ENCODE measurements at regions not wholly inside any gene's neighbourhood (a gene's known extent, or its start where the extent isn't known, plus 50 kb on each side); places are given as distances from the start of the nearest gene placed in this dataset.
"Not testable (repeated sequence)": the region's sequence is repeated elsewhere in the genome, so short reads cannot be mapped to it uniquely, and the experiment has no call there.

GRCh38 chr5:173498739-173499470 is 117.5 kb downstream of the BOD1 start:
- ATAC-seq: peak; percentile 60
- no peak for DNase-seq (ENCODE audit: low spot score)
- intact Hi-C loops (cut with DNase I): loop anchor here (10.0 kb wide), 1 partner anchor 204 kb away; no protein-coding TSS in a partner anchor

GRCh38 chr5:173498286-173498685 is 118.2 kb downstream of the BOD1 start:
- ATAC-seq: peak; percentile 35
- intact Hi-C loops (cut with DNase I): loop anchor here (10.0 kb wide), 1 partner anchor 203 kb away; no protein-coding TSS in a partner anchor
- DNase-seq (ENCODE audit: low spot score): no peak

- ATAC-seq: no peak
- intact Hi-C loops (cut with DNase I): loop anchor here (10.0 kb wide), 1 partner anchor 203 kb away; no protein-coding TSS in a partner anchor
- no peak for DNase-seq (ENCODE audit: low spot score)
Measured at GRCh38 chr5:173497685-173498084, 118.8 kb downstream of the BOD1 start.

- DNase-seq (ENCODE audit: low spot score): no peak
- intact Hi-C loops (cut with DNase I): loop anchor here (10.0 kb wide), 1 partner anchor 202 kb away; no protein-coding TSS in a partner anchor
- ATAC-seq: no peak
Measured at GRCh38 chr5:173496883-173497255, 119.6 kb downstream of the BOD1 start.

DNA sequence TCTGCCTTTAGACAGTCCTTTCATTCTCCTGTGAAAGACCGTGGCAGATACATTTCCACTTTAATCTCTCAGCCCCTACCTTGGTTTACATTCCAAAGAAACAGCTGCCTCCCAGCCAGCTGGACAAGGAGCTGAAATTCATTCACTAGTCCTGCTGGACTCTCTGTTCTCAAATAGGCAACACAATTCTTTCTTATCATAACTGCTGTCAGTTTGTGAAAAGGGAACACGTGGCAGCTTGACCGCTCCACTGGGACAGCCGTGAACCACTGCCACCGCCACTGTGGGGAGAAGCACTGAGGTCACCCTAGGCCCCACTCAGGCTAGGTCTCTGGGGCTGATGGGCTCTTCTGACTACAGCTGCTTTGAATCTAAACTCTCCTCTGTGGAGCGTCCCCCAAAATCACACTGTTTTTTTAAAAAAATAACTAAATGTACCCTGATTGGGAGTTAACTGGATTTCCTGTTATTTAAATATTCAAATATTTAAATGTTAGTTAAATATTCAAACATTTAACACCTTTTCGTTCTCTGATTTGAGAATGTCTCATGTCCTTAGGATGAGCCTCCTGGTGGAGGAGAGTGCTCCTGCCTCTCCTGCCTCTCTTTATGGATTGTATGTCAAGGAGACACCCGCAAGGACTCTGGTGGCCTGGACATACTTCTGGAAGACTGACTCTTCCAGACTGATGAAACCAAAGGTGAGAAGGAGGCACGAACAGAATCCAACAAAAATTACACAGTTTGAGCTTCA is 120.1 kb downstream of the BOD1 start:
- intact Hi-C loops (cut with DNase I): loop anchor here (10.0 kb wide), 1 partner anchor 202 kb away; no protein-coding TSS in a partner anchor
- ATAC-seq (no peak), DNase-seq (ENCODE audit: low spot score) (no peak)

- ATAC-seq: peak; percentile 72
- no peak for DNase-seq (ENCODE audit: low spot score)
- intact Hi-C loops (cut with DNase I): loop anchor here (10.0 kb wide), 1 partner anchor 201 kb away; no protein-coding TSS in a partner anchor
Measured at GRCh38 chr5:173495225-173495904, 121.1 kb downstream of the BOD1 start.

GRCh38 chr5:173494446-173494845 is 122.0 kb downstream of the BOD1 start:
- no peak for DNase-seq (ENCODE audit: low spot score)
- ATAC-seq: peak; percentile 38
- intact Hi-C loops (cut with DNase I): loop anchor here (10.0 kb wide), 1 partner anchor 200 kb away; no protein-coding TSS in a partner anchor

DNA sequence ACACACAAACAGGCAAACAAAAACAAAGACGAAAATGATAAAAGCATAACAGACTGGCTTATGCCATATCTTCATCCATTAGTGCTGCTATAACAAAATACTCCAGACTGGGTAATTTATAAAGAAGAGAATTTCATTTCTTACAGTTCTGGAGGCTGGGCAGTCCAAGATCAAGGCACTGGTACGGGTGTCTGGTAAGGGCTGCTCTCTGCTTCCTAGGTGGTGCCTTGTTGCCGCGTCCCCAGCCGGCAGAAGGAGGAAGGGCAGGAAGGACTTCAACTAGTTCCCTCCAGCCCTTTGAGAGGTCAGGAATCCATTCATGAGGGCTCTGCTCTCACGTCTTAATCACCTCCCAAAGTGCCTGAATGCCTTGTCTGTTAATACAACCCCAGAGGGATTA is 122.6 kb downstream of the BOD1 start:
- ATAC-seq: no peak
- DNase-seq (ENCODE audit: low spot score): no peak
- intact Hi-C loops (cut with DNase I): loop anchor here (10.0 kb wide), 1 partner anchor 199 kb away; no protein-coding TSS in a partner anchor

DNA sequence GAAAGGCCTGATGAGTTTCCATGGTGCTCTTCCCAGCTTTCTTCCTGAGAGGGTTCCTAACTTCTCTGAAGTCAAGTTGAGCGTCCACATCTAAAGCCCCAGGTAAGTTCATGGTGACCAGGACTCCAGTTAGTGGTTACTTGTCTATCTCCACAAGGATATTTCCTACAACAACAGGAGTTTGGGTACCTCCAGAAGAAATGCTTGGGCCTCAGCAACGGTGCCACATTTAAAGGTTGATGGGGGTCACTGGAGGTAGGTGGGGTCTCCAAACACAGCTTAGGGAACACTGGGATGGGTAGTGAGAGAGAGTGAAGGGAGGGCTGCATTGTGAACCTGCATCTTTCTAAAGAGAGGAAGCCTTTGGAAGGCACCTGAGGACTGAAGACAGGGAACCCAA is 123.4 kb downstream of the BOD1 start:
- intact Hi-C loops (cut with DNase I): loop anchor here (10.0 kb wide), 1 partner anchor 198 kb away; no protein-coding TSS in a partner anchor

DNA sequence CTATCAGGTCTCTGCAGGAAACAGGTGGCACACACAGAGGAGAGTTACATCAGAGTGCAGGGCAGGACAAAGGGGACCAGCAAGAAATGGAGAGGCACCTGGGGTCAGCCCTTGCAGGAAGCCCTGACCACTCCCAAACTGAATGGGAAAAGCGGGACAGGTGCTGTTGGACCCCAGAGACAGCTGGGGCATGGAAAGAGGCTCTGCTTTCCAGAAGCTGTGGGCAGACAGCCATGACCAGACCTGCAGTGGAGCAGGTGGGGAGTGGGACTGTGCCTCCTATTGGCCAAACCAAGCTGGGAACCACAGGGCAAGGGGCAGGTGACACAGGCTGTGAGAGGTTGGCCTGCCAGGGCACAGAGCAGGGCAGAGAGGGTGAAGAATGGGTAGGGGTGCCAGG is 125.8 kb downstream of the BOD1 start:
- ATAC-seq (no peak), DNase-seq (ENCODE audit: low spot score) (no peak)
- intact Hi-C loops (cut with DNase I): loop anchor here (10.0 kb wide), 1 partner anchor 196 kb away; no protein-coding TSS in a partner anchor

More for the DNA sequence above, 123.4 kb downstream of the BOD1 start:
- DNase-seq (ENCODE audit: low spot score) (no peak), ATAC-seq (no peak)

- ATAC-seq: no peak
- intact Hi-C loops (cut with DNase I): no loop called here
Measured at GRCh38 chr5:173488144-173488543, 128.3 kb downstream of the BOD1 start.

DNA sequence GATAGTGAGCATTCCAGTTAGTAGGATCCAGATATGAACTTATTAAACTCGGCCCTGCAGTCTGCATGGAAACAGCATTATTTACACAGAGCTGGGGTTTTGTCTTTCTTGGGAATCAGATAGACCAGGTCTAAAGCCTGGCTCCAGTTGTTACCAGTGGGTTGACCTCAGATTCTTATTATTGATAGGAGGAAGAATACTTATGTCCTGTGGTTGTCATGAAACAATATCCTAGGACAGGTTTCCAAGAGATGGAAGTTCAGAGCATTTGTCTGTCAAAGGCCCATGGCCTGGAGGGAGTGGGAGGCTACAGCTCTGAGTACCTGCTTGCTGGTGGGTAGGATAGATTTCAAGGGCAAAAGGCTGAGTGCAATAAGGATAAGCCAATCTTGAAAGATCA is 129.2 kb downstream of the BOD1 start:
- ATAC-seq (no peak), DNase-seq (ENCODE audit: low spot score) (no peak)
- intact Hi-C loops (cut with DNase I): no loop called here

More at GRCh38 chr5:173488144-173488543, 128.3 kb downstream of the BOD1 start:
- DNase-seq (ENCODE audit: low spot score): no peak

- intact Hi-C loops (cut with DNase I): no loop called here
- no peak for DNase-seq (ENCODE audit: low spot score)
- ATAC-seq: no peak
Measured at GRCh38 chr5:173486355-173487225, 129.9 kb downstream of the BOD1 start.

DNA sequence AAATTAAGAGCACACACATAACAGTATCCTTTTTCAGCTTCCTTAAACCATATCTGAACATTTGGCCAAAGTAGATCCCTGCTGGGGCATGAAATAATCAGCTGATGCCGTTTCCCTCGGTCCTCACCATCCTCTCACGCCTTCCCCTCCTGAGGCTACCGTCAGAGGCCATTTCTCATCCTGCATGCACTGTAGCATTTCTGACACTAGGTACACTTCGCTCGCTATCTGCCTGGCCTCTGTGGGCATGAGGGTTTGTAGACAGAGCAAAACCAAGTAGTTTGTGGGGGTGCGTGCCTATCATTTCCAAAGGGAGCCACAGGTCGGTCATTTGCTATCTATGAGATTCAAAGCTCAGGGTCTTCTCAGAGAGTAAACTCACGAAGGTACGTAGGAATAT is 131.9 kb downstream of the BOD1 start:
- DNase-seq (ENCODE audit: low spot score) (no peak), ATAC-seq (no peak)
- intact Hi-C loops (cut with DNase I): no loop called here

- ATAC-seq; DNase-seq (ENCODE audit: low spot score); intact Hi-C loops (cut with DNase I): not testable (repeated sequence)
Measured at GRCh38 chr5:173483599-173483998, 132.9 kb downstream of the BOD1 start.

DNA sequence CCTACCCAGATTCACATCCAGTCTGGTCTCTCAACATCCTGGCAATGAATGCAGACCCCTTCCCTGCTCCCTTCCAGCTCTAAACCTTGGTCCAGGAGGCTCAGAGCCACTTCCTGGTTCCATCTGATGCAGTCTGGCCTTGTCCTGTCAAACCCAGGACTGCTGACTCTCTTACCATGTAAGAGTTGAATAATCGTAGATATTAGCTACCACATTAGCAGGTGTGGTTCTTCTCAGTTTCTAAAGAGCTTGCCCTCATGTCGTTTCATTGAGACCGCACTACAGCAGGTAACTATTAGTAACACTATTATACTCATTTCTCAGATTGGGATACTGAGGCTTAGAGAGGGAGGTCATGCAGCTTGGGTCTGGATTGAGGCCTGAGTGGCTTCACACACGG is 133.3 kb downstream of the BOD1 start:
- intact Hi-C loops (cut with DNase I): no loop called here
- ATAC-seq (no peak), DNase-seq (ENCODE audit: low spot score) (no peak)

DNA sequence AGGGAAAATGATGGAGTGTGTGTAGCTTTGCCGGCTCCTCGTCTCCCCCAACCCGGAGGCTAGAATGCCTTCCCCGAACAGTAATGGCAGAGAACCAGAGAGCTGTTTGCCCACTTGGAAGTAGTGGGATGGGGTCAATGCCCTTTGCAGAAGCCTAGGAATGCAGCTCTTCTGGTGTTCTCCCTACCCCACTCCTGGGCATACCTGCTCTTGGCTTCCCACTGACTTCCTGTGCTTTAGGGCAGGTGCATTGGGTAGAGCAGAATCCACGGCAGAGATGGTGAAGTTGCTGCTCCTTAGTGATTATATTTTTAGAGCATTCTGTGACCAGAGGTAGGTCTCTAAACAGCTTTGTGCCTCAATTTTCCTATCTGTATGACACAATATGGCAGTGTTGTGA is 134.6 kb downstream of the BOD1 start:
- DNase-seq (ENCODE audit: low spot score) (no peak), ATAC-seq (no peak)
- intact Hi-C loops (cut with DNase I): no loop called here

- intact Hi-C loops (cut with DNase I): no loop called here
- DNase-seq (ENCODE audit: low spot score): no peak
- no peak for ATAC-seq
Measured at GRCh38 chr5:173480896-173481295, 135.6 kb downstream of the BOD1 start.
